Liver (tissue), 3 donors: ENCODE measurements at regions not wholly inside any gene's neighbourhood (a gene's known extent, or its start where the extent isn't known, plus 50 kb on each side); places are given as distances from the start of the nearest gene placed in this dataset.

Experiments
- EGR1 ChIP-seq, 2 donors: IDR thresholded peaks; 2 replicates each; pipeline ENCODE4 v1.6.1; 2016 to 2018; ENCODE audit warnings: antibody characterized with exemption in 2 of 2, low read depth in 2 of 2
- HNF4A ChIP-seq, 2 donors: conservative IDR thresholded peaks; 2 replicates each; pipeline ENCODE4 v1.6.1; 2016; ENCODE audit warnings: antibody characterized with exemption in 2 of 2, mild to moderate bottlenecking in 2 of 2
- HNF4G ChIP-seq: IDR thresholded peaks from 2 replicates; pipeline ENCODE4 v1.6.1; 2016; ENCODE audit warnings: antibody characterized with exemption
- JUND ChIP-seq, 2 donors: IDR thresholded peaks; 2 replicates each; pipeline ENCODE4 v1.6.1; 2016; ENCODE audit warnings: antibody characterized with exemption in 2 of 2
- RAD21 ChIP-seq, 2 donors: IDR thresholded peaks; 2 replicates each; pipeline ENCODE4 v1.6.1; 2016; ENCODE audit warnings: antibody characterized with exemption in 2 of 2, mild to moderate bottlenecking in 2 of 2
- RXRA ChIP-seq, 2 donors: IDR thresholded peaks; 2 replicates each; pipeline ENCODE4 v1.6.1; 2017 to 2018; ENCODE audit warnings: antibody characterized with exemption in 2 of 2, mild to moderate bottlenecking in 1 of 2
- SP1 ChIP-seq: IDR thresholded peaks from 2 replicates; pipeline ENCODE4 v1.6.1; 2018; ENCODE audit warnings: antibody characterized with exemption, mild to moderate bottlenecking
- TAF1 ChIP-seq: conservative IDR thresholded peaks from 2 replicates; pipeline ENCODE4 v1.6.1; 2016; ENCODE audit warnings: antibody characterized with exemption, mild to moderate bottlenecking
- YY1 ChIP-seq: IDR thresholded peaks from 2 replicates; pipeline ENCODE4 v1.6.1; 2016; ENCODE audit warnings: antibody characterized with exemption, mild to moderate bottlenecking
- TF ChIP-seq, protein P1 (sequence below): fragments of 150-350 bp; IDR thresholded peaks from 2 replicates; pipeline ENCODE4 v1.5.1; 2017; ENCODE audit warnings: improper control_type of control experiment, low read depth, low read length; ENCODE audit not compliant: missing input control
- TF ChIP-seq, protein P2 (sequence below): IDR thresholded peaks from 2 replicates; pipeline ENCODE4 v1.6.1; 2016; ENCODE audit warnings: antibody characterized with exemption, mild to moderate bottlenecking
- TF ChIP-seq, protein P3 (sequence below): IDR thresholded peaks from 2 replicates; pipeline ENCODE4 v1.6.1; 2016; ENCODE audit warnings: antibody characterized with exemption
- TF ChIP-seq, protein P4 (sequence below): IDR thresholded peaks from 2 replicates; pipeline ENCODE4 v1.6.1; 2016; ENCODE audit warnings: antibody characterized with exemption
- TF ChIP-seq, protein P5 (sequence below): IDR thresholded peaks from 2 replicates; pipeline ENCODE4 v1.6.1; 2016; ENCODE audit warnings: antibody characterized with exemption
- donor health status: healthy.
- donor health status: healthy.

GRCh38 chr14:53448682-53449081, 295.6 kb upstream of the DDHD1 start:
- TF ChIP-seq, protein P1, sequence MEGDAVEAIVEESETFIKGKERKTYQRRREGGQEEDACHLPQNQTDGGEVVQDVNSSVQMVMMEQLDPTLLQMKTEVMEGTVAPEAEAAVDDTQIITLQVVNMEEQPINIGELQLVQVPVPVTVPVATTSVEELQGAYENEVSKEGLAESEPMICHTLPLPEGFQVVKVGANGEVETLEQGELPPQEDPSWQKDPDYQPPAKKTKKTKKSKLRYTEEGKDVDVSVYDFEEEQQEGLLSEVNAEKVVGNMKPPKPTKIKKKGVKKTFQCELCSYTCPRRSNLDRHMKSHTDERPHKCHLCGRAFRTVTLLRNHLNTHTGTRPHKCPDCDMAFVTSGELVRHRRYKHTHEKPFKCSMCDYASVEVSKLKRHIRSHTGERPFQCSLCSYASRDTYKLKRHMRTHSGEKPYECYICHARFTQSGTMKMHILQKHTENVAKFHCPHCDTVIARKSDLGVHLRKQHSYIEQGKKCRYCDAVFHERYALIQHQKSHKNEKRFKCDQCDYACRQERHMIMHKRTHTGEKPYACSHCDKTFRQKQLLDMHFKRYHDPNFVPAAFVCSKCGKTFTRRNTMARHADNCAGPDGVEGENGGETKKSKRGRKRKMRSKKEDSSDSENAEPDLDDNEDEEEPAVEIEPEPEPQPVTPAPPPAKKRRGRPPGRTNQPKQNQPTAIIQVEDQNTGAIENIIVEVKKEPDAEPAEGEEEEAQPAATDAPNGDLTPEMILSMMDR: no peak
- TF ChIP-seq HNF4G (no peak), RAD21 (IDR thresholded peaks at IDR 0.05) (no peak), SP1 (no peak), YY1 (no peak), EGR1 (IDR thresholded peaks at IDR 0.05; ENCODE audit: low read depth in 2 of 2) (no peak), TAF1 (no peak), RXRA (IDR thresholded peaks at IDR 0.05) (no peak), HNF4A (conservative IDR thresholded peaks at IDR 0.05) (no peak), JUND (IDR thresholded peaks at IDR 0.05) (no peak)
- TF ChIP-seq, protein P2, sequence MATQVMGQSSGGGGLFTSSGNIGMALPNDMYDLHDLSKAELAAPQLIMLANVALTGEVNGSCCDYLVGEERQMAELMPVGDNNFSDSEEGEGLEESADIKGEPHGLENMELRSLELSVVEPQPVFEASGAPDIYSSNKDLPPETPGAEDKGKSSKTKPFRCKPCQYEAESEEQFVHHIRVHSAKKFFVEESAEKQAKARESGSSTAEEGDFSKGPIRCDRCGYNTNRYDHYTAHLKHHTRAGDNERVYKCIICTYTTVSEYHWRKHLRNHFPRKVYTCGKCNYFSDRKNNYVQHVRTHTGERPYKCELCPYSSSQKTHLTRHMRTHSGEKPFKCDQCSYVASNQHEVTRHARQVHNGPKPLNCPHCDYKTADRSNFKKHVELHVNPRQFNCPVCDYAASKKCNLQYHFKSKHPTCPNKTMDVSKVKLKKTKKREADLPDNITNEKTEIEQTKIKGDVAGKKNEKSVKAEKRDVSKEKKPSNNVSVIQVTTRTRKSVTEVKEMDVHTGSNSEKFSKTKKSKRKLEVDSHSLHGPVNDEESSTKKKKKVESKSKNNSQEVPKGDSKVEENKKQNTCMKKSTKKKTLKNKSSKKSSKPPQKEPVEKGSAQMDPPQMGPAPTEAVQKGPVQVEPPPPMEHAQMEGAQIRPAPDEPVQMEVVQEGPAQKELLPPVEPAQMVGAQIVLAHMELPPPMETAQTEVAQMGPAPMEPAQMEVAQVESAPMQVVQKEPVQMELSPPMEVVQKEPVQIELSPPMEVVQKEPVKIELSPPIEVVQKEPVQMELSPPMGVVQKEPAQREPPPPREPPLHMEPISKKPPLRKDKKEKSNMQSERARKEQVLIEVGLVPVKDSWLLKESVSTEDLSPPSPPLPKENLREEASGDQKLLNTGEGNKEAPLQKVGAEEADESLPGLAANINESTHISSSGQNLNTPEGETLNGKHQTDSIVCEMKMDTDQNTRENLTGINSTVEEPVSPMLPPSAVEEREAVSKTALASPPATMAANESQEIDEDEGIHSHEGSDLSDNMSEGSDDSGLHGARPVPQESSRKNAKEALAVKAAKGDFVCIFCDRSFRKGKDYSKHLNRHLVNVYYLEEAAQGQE: no peak
- TF ChIP-seq, protein P3, sequence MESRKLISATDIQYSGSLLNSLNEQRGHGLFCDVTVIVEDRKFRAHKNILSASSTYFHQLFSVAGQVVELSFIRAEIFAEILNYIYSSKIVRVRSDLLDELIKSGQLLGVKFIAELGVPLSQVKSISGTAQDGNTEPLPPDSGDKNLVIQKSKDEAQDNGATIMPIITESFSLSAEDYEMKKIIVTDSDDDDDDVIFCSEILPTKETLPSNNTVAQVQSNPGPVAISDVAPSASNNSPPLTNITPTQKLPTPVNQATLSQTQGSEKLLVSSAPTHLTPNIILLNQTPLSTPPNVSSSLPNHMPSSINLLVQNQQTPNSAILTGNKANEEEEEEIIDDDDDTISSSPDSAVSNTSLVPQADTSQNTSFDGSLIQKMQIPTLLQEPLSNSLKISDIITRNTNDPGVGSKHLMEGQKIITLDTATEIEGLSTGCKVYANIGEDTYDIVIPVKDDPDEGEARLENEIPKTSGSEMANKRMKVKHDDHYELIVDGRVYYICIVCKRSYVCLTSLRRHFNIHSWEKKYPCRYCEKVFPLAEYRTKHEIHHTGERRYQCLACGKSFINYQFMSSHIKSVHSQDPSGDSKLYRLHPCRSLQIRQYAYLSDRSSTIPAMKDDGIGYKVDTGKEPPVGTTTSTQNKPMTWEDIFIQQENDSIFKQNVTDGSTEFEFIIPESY: no peak
- TF ChIP-seq, protein P4, sequence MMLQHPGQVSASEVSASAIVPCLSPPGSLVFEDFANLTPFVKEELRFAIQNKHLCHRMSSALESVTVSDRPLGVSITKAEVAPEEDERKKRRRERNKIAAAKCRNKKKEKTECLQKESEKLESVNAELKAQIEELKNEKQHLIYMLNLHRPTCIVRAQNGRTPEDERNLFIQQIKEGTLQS: no peak
- TF ChIP-seq, protein P5, sequence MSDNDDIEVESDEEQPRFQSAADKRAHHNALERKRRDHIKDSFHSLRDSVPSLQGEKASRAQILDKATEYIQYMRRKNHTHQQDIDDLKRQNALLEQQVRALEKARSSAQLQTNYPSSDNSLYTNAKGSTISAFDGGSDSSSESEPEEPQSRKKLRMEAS: no peak
